ENCODE measurements at regions not wholly inside any gene's neighbourhood (a gene's known extent, or its start where the extent isn't known, plus 50 kb on each side); places are given as distances from the start of the nearest gene placed in this dataset.

- no peak overlapping the region for H3K9ac ChIP-seq (ENCODE audit: insufficient read depth, low read length, poor library complexity, severe bottlenecking)
- peaks cover 0 to 9% (median 0%) of the 10 kb centered on the region in 7 donors for H3K9me3 Mint-ChIP-seq
- H3K79me2 ChIP-seq (ENCODE audit: insufficient read depth, low read length), result no peaks in the 10 kb centered on the region
- WGBS (ENCODE audit: insufficient coverage), result no CpG with 5 or more reads among the region's 3 CpGs
- no peaks in the 10 kb centered on the region for H3K4me1 Mint-ChIP-seq
- no peak overlapping the region for H2AFZ ChIP-seq (ENCODE audit: insufficient read depth, low read depth, low read length, poor library complexity, severe bottlenecking)
- no peak overlapping the region for H3K27ac ChIP-seq (ENCODE audit: low read depth in 1 of 2, low read length in 2 of 2)
- no peak overlapping the region for H3K27ac Mint-ChIP-seq
- intact Hi-C loops (cut with micrococcal nuclease), result no loop called here
- no peaks in the 10 kb centered on the region for H3K36me3 ChIP-seq (replicated peaks in 1 of 2; ENCODE audit: control insufficient read depth in 1 of 2, insufficient read depth in 2 of 2, low read length in 2 of 2)
- no peak overlapping the region for H3K4me3 ChIP-seq (replicated peaks in 1 of 3; ENCODE audit: low read depth in 2 of 3, low read length in 3 of 3)
- no peak overlapping the region for H3K4me2 ChIP-seq (replicated peaks; ENCODE audit: extremely low read depth, low read length, poor library complexity, severe bottlenecking)
- H3K36me3 Mint-ChIP-seq, result no peaks in the 10 kb centered on the region
- no peak for DNase-seq
- no peak overlapping the region for H3K4me3 Mint-ChIP-seq
- no peak for TF ChIP-seq CTCF (IDR thresholded peaks at IDR 0.05)
- peaks cover 0 to 3% (median 1%) of the 10 kb centered on the region in 3 donors for H3K27me3 Mint-ChIP-seq (ENCODE audit: low read depth in 3 of 3)
- no peaks in the 10 kb centered on the region for H3K27me3 ChIP-seq (ENCODE audit: control insufficient read depth in 2 of 2, insufficient read depth in 2 of 2, low read length in 2 of 2)
- no peaks in the 10 kb centered on the region for H4K20me1 ChIP-seq (ENCODE audit: insufficient read depth, low read length)
- H3K9me3 ChIP-seq (replicated peaks in 1 of 2; ENCODE audit: control insufficient read depth in 1 of 2, insufficient read depth in 1 of 2, low read length in 2 of 2), result peaks cover 8 to 9% of the 10 kb centered on the region in 2 donors
- H3K4me1 ChIP-seq (ENCODE audit: control insufficient read depth in 1 of 2, insufficient read depth in 2 of 2, low read length in 2 of 2), result no peaks in the 10 kb centered on the region
These were observed 921.7 kb downstream of the TBL1XR1 start for GRCh38 chr3:176275538-176275937.

- Histone ChIP-seq H3K9me3 (replicated peaks in 1 of 2; ENCODE audit: control insufficient read depth in 1 of 2, insufficient read depth in 1 of 2, low read length in 2 of 2) (peaks cover 7 to 12% of the 10 kb centered on the region in 2 donors), H2AFZ (ENCODE audit: insufficient read depth, low read depth, low read length, poor library complexity, severe bottlenecking) (no peak overlapping the region), H3K36me3 (replicated peaks in 1 of 2; ENCODE audit: control insufficient read depth in 1 of 2, insufficient read depth in 2 of 2, low read length in 2 of 2) (no peaks in the 10 kb centered on the region), H3K4me1 (ENCODE audit: control insufficient read depth in 1 of 2, insufficient read depth in 2 of 2, low read length in 2 of 2) (no peaks in the 10 kb centered on the region), H4K20me1 (ENCODE audit: insufficient read depth, low read length) (no peaks in the 10 kb centered on the region), H3K9ac (ENCODE audit: insufficient read depth, low read length, poor library complexity, severe bottlenecking) (no peak overlapping the region), H3K27me3 (ENCODE audit: control insufficient read depth in 2 of 2, insufficient read depth in 2 of 2, low read length in 2 of 2) (no peaks in the 10 kb centered on the region), H3K27ac (ENCODE audit: low read depth in 1 of 2, low read length in 2 of 2) (no peak overlapping the region), H3K4me3 (replicated peaks in 1 of 3; ENCODE audit: low read depth in 2 of 3, low read length in 3 of 3) (no peak overlapping the region), H3K79me2 (ENCODE audit: insufficient read depth, low read length) (no peaks in the 10 kb centered on the region), H3K4me2 (replicated peaks; ENCODE audit: extremely low read depth, low read length, poor library complexity, severe bottlenecking) (no peak overlapping the region)
- Mint-ChIP-seq H3K9me3 (peaks cover 0 to 9% (median 2%) of the 10 kb centered on the region in 7 donors), H3K4me3 (no peak overlapping the region), H3K27me3 (ENCODE audit: low read depth in 3 of 3) (peaks cover 0 to 3% (median 1%) of the 10 kb centered on the region in 3 donors), H3K27ac (no peak overlapping the region), H3K36me3 (no peaks in the 10 kb centered on the region), H3K4me1 (no peaks in the 10 kb centered on the region)
- TF ChIP-seq CTCF (IDR thresholded peaks at IDR 0.05), result no peak
- no peak for DNase-seq
- intact Hi-C loops (cut with micrococcal nuclease), result no loop called here
- 100% methylated on average over 1 of the region's 2 CpGs for WGBS (ENCODE audit: insufficient coverage)
These were observed 922.2 kb downstream of the TBL1XR1 start for GRCh38 chr3:176275113-176275512.
